ENCODE measurements at regions not wholly inside any gene's neighbourhood (a gene's known extent, or its start where the extent isn't known, plus 50 kb on each side); places are given as distances from the start of the nearest gene placed in this dataset.
"Not testable (repeated sequence)": the region's sequence is repeated elsewhere in the genome, so short reads cannot be mapped to it uniquely, and the experiment has no call there.

- DNase-seq (ENCODE audit: low spot score), result no peak
Observed at GRCh38 chr5:12745537-12745936, 841.3 kb upstream of the CTNND2 start.

- DNase-seq (ENCODE audit: low spot score), result no peak
Observed at GRCh38 chr5:12743582-12743981, 839.3 kb upstream of the CTNND2 start.

GRCh38 chr5:12730354-12730753 is 826.1 kb upstream of the CTNND2 start:
- DNase-seq (ENCODE audit: low spot score), result no peak

GRCh38 chr5:12716664-12717063 is 812.4 kb upstream of the CTNND2 start:
- no peak for DNase-seq (ENCODE audit: low spot score)

GRCh38 chr5:12707560-12707959 is 803.3 kb upstream of the CTNND2 start:
- DNase-seq (ENCODE audit: low spot score), result no peak

GRCh38 chr5:12704955-12705354 is 800.7 kb upstream of the CTNND2 start:
- no peak for DNase-seq (ENCODE audit: low spot score)

GRCh38 chr5:12703254-12703653 is 799.0 kb upstream of the CTNND2 start:
- DNase-seq (ENCODE audit: low spot score), result no peak

- no peak for DNase-seq (ENCODE audit: low spot score)
Observed at GRCh38 chr5:12695651-12696050, 791.4 kb upstream of the CTNND2 start.

- DNase-seq (ENCODE audit: low spot score), result no peak
Observed at GRCh38 chr5:12691330-12691729, 787.1 kb upstream of the CTNND2 start.

- no peak for DNase-seq (ENCODE audit: low spot score)
Observed at GRCh38 chr5:12690361-12690760, 786.1 kb upstream of the CTNND2 start.

GRCh38 chr5:12683249-12683648 is 779.0 kb upstream of the CTNND2 start:
- no peak for DNase-seq (ENCODE audit: low spot score)

- DNase-seq (ENCODE audit: low spot score), result no peak
Observed at GRCh38 chr5:12679731-12680130, 775.5 kb upstream of the CTNND2 start.

GRCh38 chr5:12675959-12676358 is 771.7 kb upstream of the CTNND2 start:
- DNase-seq (ENCODE audit: low spot score), result no peak

GRCh38 chr5:12672141-12672540 is 767.9 kb upstream of the CTNND2 start:
- no peak for DNase-seq (ENCODE audit: low spot score)

GRCh38 chr5:12669326-12669725 is 765.1 kb upstream of the CTNND2 start:
- no peak for DNase-seq (ENCODE audit: low spot score)

- DNase-seq (ENCODE audit: low spot score), result no peak
Observed at GRCh38 chr5:12668564-12668963, 764.3 kb upstream of the CTNND2 start.

GRCh38 chr5:12667818-12668217 is 763.6 kb upstream of the CTNND2 start:
- DNase-seq (ENCODE audit: low spot score), result not testable (repeated sequence)

GRCh38 chr5:12665772-12666171 is 761.5 kb upstream of the CTNND2 start:
- not testable (repeated sequence) for DNase-seq (ENCODE audit: low spot score)

GRCh38 chr5:12662545-12663314 is 758.5 kb upstream of the CTNND2 start:
- no peak for DNase-seq (ENCODE audit: low spot score)

- DNase-seq (ENCODE audit: low spot score), result no peak
Observed at GRCh38 chr5:12661617-12662370, 757.5 kb upstream of the CTNND2 start.

GRCh38 chr5:12660279-12661107 is 756.2 kb upstream of the CTNND2 start:
- DNase-seq (ENCODE audit: low spot score), result not testable (repeated sequence)

- no peak for DNase-seq (ENCODE audit: low spot score)
Observed at GRCh38 chr5:12659686-12660085, 755.4 kb upstream of the CTNND2 start.

All from HuH-7 (cell line).